DMS 273 treated with DMSO at 0.1 percent for 48 hours (cell line): ENCODE measurements at regions not wholly inside any gene's neighbourhood (a gene's known extent, or its start where the extent isn't known, plus 50 kb on each side); places are given as distances from the start of the nearest gene placed in this dataset.

Source experiments
- DNase-seq: peaks from one replicate; lab custom pipeline; 2025; lab: John Stamatoyannopoulos, UW

- no peak for DNase-seq
Observed at GRCh38 chr18:71729611-71730010, 814.5 kb downstream of the CBLN2 start.

- no peak for DNase-seq
Observed at GRCh38 chr18:71727909-71728308, 816.2 kb downstream of the CBLN2 start.

- DNase-seq: no peak
Observed at GRCh38 chr18:71725256-71725655, 818.9 kb downstream of the CBLN2 start.

- DNase-seq: no peak
Observed at GRCh38 chr18:71707985-71708500, 836.1 kb downstream of the CBLN2 start.

- no peak for DNase-seq
Observed at GRCh38 chr18:71707400-71707799, 836.7 kb downstream of the CBLN2 start.

GRCh38 chr18:71689416-71690160, 854.6 kb downstream of the CBLN2 start:
- DNase-seq: no peak

- DNase-seq: no peak
Observed at GRCh38 chr18:71682591-71682990, 861.6 kb downstream of the CBLN2 start.

GRCh38 chr18:71678144-71678543, 866.0 kb downstream of the CBLN2 start:
- no peak for DNase-seq

GRCh38 chr18:71673954-71674353, 870.2 kb downstream of the CBLN2 start:
- DNase-seq: no peak

GRCh38 chr18:71673498-71673897, 870.6 kb downstream of the CBLN2 start:
- no peak for DNase-seq

- DNase-seq: no peak
Observed at GRCh38 chr18:71666481-71666880, 877.7 kb downstream of the CBLN2 start.

GRCh38 chr18:71665131-71665530, 879.0 kb downstream of the CBLN2 start:
- no peak for DNase-seq

GRCh38 chr18:71643822-71644221, 900.3 kb downstream of the CBLN2 start:
- no peak for DNase-seq

- DNase-seq: no peak
Observed at GRCh38 chr18:71630696-71631095, 913.4 kb downstream of the CBLN2 start.

GRCh38 chr18:71625556-71626090, 918.5 kb downstream of the CBLN2 start:
- no peak for DNase-seq

- no peak for DNase-seq
Observed at GRCh38 chr18:71598374-71598773, 945.8 kb downstream of the CBLN2 start.

- no peak for DNase-seq
Observed at GRCh38 chr18:71597219-71597618, 946.9 kb downstream of the CBLN2 start.

- no peak for DNase-seq
Observed at GRCh38 chr18:71583252-71583651, 960.9 kb downstream of the CBLN2 start.

GRCh38 chr18:71554686-71555085, 989.5 kb downstream of the CBLN2 start:
- no peak for DNase-seq

- DNase-seq: no peak
Observed at GRCh38 chr18:71541643-71542042, 1002.5 kb downstream of the CBLN2 start.

- no peak for DNase-seq
Observed at GRCh38 chr18:71529703-71530303, 1014.3 kb downstream of the CBLN2 start.

GRCh38 chr18:71523483-71524435, 1020.4 kb downstream of the CBLN2 start:
- no peak for DNase-seq
